Activated CD4-positive, alpha-beta T cell treated with anti-CD3 and anti-CD28 coated beads, Interleukin-2, amount 50 U/mL, for 24 hours (primary cell): ENCODE measurements at regions not wholly inside any gene's neighbourhood (a gene's known extent, or its start where the extent isn't known, plus 50 kb on each side); places are given as distances from the start of the nearest gene placed in this dataset.

Source experiments
- DNase-seq, 2 donors: peaks; one replicate each; pipeline ENCODE4 v3.0.0-alpha.2; 2020; ENCODE audit warnings: low read depth in 1 of 2, low spot score in 1 of 2

GRCh38 chr3:64278625-64279024, 53.4 kb upstream of the PRICKLE2 start:
- no peak for DNase-seq

DNA sequence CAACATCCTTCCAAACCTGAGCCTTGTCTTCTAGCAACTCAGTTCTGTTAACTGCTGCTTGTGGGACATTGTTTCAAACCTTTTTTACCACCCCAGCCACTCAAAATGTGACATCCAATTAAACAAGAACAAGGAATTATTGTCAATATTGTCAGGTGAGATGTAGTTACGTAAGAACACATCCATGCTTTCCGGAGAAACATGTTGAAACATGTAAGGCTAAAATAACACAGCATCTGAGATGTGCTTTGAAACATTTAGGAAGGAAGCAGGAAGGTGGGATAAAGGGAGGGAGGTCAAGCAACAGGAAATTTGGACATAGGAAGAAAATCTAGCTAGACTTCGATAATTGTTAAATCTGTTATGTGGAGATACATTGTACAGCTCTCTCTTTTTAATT, 50.9 kb upstream of the PRICKLE2 start:
- DNase-seq, result no peak
